H9 (cell line): ENCODE measurements at regions not wholly inside any gene's neighbourhood (a gene's known extent, or its start where the extent isn't known, plus 50 kb on each side); places are given as distances from the start of the nearest gene placed in this dataset.

Experiments
- DNase-seq: peaks from one replicate; pipeline ENCODE4 v3.0.0-alpha.2; 2017
- H2AFZ ChIP-seq: one replicate; pipeline ENCODE4 v1.6.1; 2013; ENCODE audit warnings: mild to moderate bottlenecking, low read length, control low read depth, moderate library complexity
- H2AK5ac ChIP-seq: 2 replicates; pipeline ENCODE4 v1.6.1; 2013; ENCODE audit warnings: low read length, control low read depth, mixed read lengths; ENCODE audit not compliant: insufficient read length
- H2BK120ac ChIP-seq: one replicate; pipeline ENCODE4 v1.6.1; 2013; ENCODE audit warnings: low read depth, mild to moderate bottlenecking, low read length, control low read depth, inconsistent platforms; ENCODE audit not compliant: poor library complexity, severe bottlenecking
- H2BK12ac ChIP-seq: 2 replicates; pipeline ENCODE4 v1.6.1; 2013; ENCODE audit warnings: low read length, control low read depth, mixed read lengths, low read depth; ENCODE audit not compliant: insufficient read length
- H2BK15ac ChIP-seq: 2 replicates; pipeline ENCODE4 v1.6.1; 2013; ENCODE audit warnings: low read depth, low read length, control low read depth
- H2BK20ac ChIP-seq: one replicate; pipeline ENCODE4 v1.6.1; 2013; ENCODE audit warnings: low read depth, mild to moderate bottlenecking, low read length, control low read depth, inconsistent platforms; ENCODE audit not compliant: poor library complexity, severe bottlenecking
- H2BK5ac ChIP-seq: 2 replicates; pipeline ENCODE4 v1.6.1; 2013; ENCODE audit warnings: low read length, control low read depth, mixed read lengths; ENCODE audit not compliant: insufficient read length
- H3K14ac ChIP-seq: 2 replicates; pipeline ENCODE4 v1.6.1; 2013; ENCODE audit warnings: low read length, control low read depth; ENCODE audit not compliant: insufficient read depth
- H3K18ac ChIP-seq: 2 replicates; pipeline ENCODE4 v1.6.1; 2013; ENCODE audit warnings: low read depth, mild to moderate bottlenecking, mixed read lengths, low read length, control low read depth; ENCODE audit not compliant: insufficient read length
- H3K23ac ChIP-seq: 2 replicates; pipeline ENCODE4 v1.6.1; 2013; ENCODE audit warnings: low read length, control low read depth, mixed read lengths, low read depth; ENCODE audit not compliant: insufficient read length
- H3K23me2 ChIP-seq: 2 replicates; pipeline ENCODE4 v1.6.1; 2013; ENCODE audit warnings: low read depth, mild to moderate bottlenecking, mixed read lengths, low read length, control low read depth; ENCODE audit not compliant: insufficient read length, poor library complexity, severe bottlenecking
- H3K27ac ChIP-seq: 2 replicates; pipeline ENCODE4 v1.5.1; 2013; ENCODE audit warnings: low read length, control low read depth, mixed read lengths, low read depth; ENCODE audit not compliant: insufficient read length
- H3K27me3 ChIP-seq: 2 replicates; pipeline ENCODE4 v1.6.1; 2013; ENCODE audit warnings: low read length, control low read depth, inconsistent platforms; ENCODE audit not compliant: insufficient read depth
- H3K4ac ChIP-seq: 2 replicates; pipeline ENCODE4 v1.6.1; 2013; ENCODE audit warnings: low read depth, mild to moderate bottlenecking, control low read depth, inconsistent platforms, low read length, moderate library complexity
- H3K4me1 ChIP-seq: 2 replicates; pipeline ENCODE4 v1.6.1; 2013; ENCODE audit warnings: low read length, control low read depth, inconsistent platforms; ENCODE audit not compliant: insufficient read depth
- H3K4me2 ChIP-seq: 2 replicates; pipeline ENCODE4 v1.6.1; 2013; ENCODE audit warnings: low read length, control low read depth, mixed read lengths; ENCODE audit not compliant: insufficient read length, insufficient read depth
- H3K56ac ChIP-seq: 2 replicates; pipeline ENCODE4 v1.6.1; 2013; ENCODE audit warnings: low read depth, mild to moderate bottlenecking, mixed read lengths, low read length, control low read depth; ENCODE audit not compliant: insufficient read length
- H3K79me1 ChIP-seq: 2 replicates; pipeline ENCODE4 v1.6.1; 2013; ENCODE audit warnings: low read depth, mild to moderate bottlenecking, moderate library complexity, low read length, control low read depth, inconsistent platforms; ENCODE audit not compliant: insufficient read depth, poor library complexity, severe bottlenecking
- H3K79me2 ChIP-seq: 2 replicates; pipeline ENCODE4 v1.6.1; 2013; ENCODE audit warnings: low read length, control low read depth, inconsistent platforms; ENCODE audit not compliant: insufficient read depth
- H3K9ac ChIP-seq: 2 replicates; pipeline ENCODE4 v1.6.1; 2013; ENCODE audit warnings: low read length, control low read depth, mixed read lengths; ENCODE audit not compliant: insufficient read length; ENCODE audit errors: extremely low read depth
- H3K9me3 ChIP-seq: one replicate; pipeline ENCODE4 v1.6.1; 2013; ENCODE audit warnings: low read depth, low read length, inconsistent platforms; ENCODE audit not compliant: control insufficient read depth
- H3T11ph ChIP-seq: one replicate; pipeline ENCODE4 v1.6.1; 2013; ENCODE audit warnings: mild to moderate bottlenecking, low read length, control low read depth, inconsistent platforms
- H4K20me1 ChIP-seq: one replicate; pipeline ENCODE4 v1.6.1; 2013; ENCODE audit not compliant: control insufficient read depth, insufficient read length, insufficient read depth
- H4K5ac ChIP-seq: 2 replicates; pipeline ENCODE4 v1.6.1; 2013; ENCODE audit warnings: low read depth, mild to moderate bottlenecking, mixed read lengths, low read length, control low read depth; ENCODE audit not compliant: insufficient read length
- H4K8ac ChIP-seq: replicated peaks from 2 replicates; pipeline ENCODE4 v1.6.1; 2013; ENCODE audit warnings: low read length, control low read depth, mixed read lengths, low read depth; ENCODE audit not compliant: insufficient read length
- H4K91ac ChIP-seq: 2 replicates; pipeline ENCODE4 v1.6.1; 2013; ENCODE audit warnings: low read depth, mild to moderate bottlenecking, moderate library complexity, mixed read lengths, low read length, control low read depth; ENCODE audit not compliant: insufficient read length
- H3K27ac Mint-ChIP-seq, 3 experiments: 2 replicates in 2 of 3; 3 replicates in 1 of 3; pipeline ENCODE4 v1.8.0; 2020 to 2021; ENCODE audit warnings: mixed read lengths in 3 of 3, mild to moderate bottlenecking in 1 of 3, moderate library complexity in 1 of 3
- H3K27me3 Mint-ChIP-seq: 2 replicates; pipeline ENCODE4 v1.8.0; 2021; ENCODE audit warnings: low read depth, mild to moderate bottlenecking, moderate library complexity, mixed read lengths
- H3K36me3 Mint-ChIP-seq, 3 experiments: 2 replicates in 2 of 3; 3 replicates in 1 of 3; pipeline ENCODE4 v1.8.0; 2020 to 2021; ENCODE audit warnings: low read depth in 3 of 3, mixed read lengths in 3 of 3; ENCODE audit not compliant: insufficient read depth in 1 of 3
- H3K4me1 Mint-ChIP-seq, 2 experiments: 2 replicates each; pipeline ENCODE4 v1.8.0; 2020; ENCODE audit warnings: mixed read lengths in 2 of 2
- H3K4me3 Mint-ChIP-seq, 2 experiments: 2 replicates in 1 of 2; 3 replicates in 1 of 2; pipeline ENCODE4 v1.8.0; 2020 to 2021; ENCODE audit warnings: mild to moderate bottlenecking in 2 of 2, mixed read lengths in 2 of 2, moderate library complexity in 1 of 2
- H3K9me3 Mint-ChIP-seq, 2 experiments: 2 replicates in 1 of 2; 3 replicates in 1 of 2; pipeline ENCODE4 v1.8.0; 2020; ENCODE audit warnings: mild to moderate bottlenecking in 2 of 2, mixed read lengths in 2 of 2, moderate library complexity in 1 of 2
- WGBS: extraction: QIAGEN DNeasy Blood & Tissue Kit; methylation state at CpG from one replicate; pipeline ENCODE4 v1.1.7; 2013; ENCODE audit warnings: missing lambda C conversion rate, low lambda C conversion rate, mixed read lengths; ENCODE audit not compliant: insufficient read length; ENCODE audit errors: extremely low coverage; 5-methylcytosine and 5-hydroxymethylcytosine counted together
- TF ChIP-seq, protein P1 (sequence below): fragments of 200-600 bp; sonication (generic); conservative IDR thresholded peaks from 3 replicates; pipeline ENCODE4 v1.8.0; 2021; ENCODE audit warnings: antibody characterized with exemption, mild to moderate bottlenecking

DNA sequence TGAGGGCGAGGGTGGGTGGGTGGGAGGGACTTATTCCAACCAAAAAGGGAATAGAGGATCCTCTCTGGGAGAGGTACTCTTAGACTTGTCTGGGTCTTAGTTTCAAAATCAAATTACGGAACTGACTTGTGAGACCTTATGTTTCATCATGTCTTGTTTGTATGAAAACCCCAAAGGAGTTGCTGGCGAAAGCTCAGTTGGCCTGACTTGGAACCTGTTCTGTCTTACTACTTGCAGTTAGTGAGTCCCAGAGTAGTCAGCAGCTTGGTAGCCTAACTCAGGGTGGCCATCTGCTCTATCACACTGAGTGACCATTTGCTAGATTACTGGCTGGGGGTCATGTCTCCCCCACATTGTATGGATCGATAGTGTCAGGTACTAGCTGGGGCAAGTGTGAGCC is 114.9 kb upstream of the MOCS1 start:
- H3K18ac ChIP-seq: no peak overlapping the region
- TF ChIP-seq, protein P1, sequence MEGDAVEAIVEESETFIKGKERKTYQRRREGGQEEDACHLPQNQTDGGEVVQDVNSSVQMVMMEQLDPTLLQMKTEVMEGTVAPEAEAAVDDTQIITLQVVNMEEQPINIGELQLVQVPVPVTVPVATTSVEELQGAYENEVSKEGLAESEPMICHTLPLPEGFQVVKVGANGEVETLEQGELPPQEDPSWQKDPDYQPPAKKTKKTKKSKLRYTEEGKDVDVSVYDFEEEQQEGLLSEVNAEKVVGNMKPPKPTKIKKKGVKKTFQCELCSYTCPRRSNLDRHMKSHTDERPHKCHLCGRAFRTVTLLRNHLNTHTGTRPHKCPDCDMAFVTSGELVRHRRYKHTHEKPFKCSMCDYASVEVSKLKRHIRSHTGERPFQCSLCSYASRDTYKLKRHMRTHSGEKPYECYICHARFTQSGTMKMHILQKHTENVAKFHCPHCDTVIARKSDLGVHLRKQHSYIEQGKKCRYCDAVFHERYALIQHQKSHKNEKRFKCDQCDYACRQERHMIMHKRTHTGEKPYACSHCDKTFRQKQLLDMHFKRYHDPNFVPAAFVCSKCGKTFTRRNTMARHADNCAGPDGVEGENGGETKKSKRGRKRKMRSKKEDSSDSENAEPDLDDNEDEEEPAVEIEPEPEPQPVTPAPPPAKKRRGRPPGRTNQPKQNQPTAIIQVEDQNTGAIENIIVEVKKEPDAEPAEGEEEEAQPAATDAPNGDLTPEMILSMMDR: no peak
- no peaks in the 10 kb centered on the region for H3K4me1 ChIP-seq
- no peaks in the 10 kb centered on the region for H4K20me1 ChIP-seq
- no peak overlapping the region for H2BK20ac ChIP-seq
- Mint-ChIP-seq H3K4me3 (no peak overlapping the region), H3K27ac (no peak overlapping the region), H3K36me3 (peaks cover 0 to 10% (median 0%) of the 10 kb centered on the region in 3 experiments; a peak in 1 of 7 replicates), H3K4me1 (no peaks in the 10 kb centered on the region), H3K27me3 (peaks cover 6% of the 10 kb centered on the region), H3K9me3 (peaks cover 2 to 16% of the 10 kb centered on the region in 2 experiments; a peak in 4 of 5 replicates)
- H3K14ac ChIP-seq: no peak overlapping the region; the same call in 1 of the 2 replicates
- DNase-seq: no peak
- H2BK120ac ChIP-seq: no peak overlapping the region
- H3K23ac ChIP-seq: no peak overlapping the region
- H3K9ac ChIP-seq: no peak overlapping the region
- no peak overlapping the region for H3K4ac ChIP-seq
- H2AK5ac ChIP-seq: no peak overlapping the region
- no peak overlapping the region for H2AFZ ChIP-seq
- H3K79me1 ChIP-seq: no peaks in the 10 kb centered on the region
- H3K27me3 ChIP-seq: no peaks in the 10 kb centered on the region
- H2BK5ac ChIP-seq: no peak overlapping the region
- H2BK15ac ChIP-seq: no peak overlapping the region
- no peaks in the 10 kb centered on the region for H3K79me2 ChIP-seq
- no peak overlapping the region for H2BK12ac ChIP-seq
- H3T11ph ChIP-seq: no peak overlapping the region
- H4K5ac ChIP-seq: no peak overlapping the region
- H3K56ac ChIP-seq: no peak overlapping the region
- no peak overlapping the region for H3K4me2 ChIP-seq
- H4K91ac ChIP-seq: no peak overlapping the region
- H3K23me2 ChIP-seq: no peaks in the 10 kb centered on the region
- H3K27ac ChIP-seq: no peak overlapping the region
- no peaks in the 10 kb centered on the region for H3K9me3 ChIP-seq
- no CpG with 5 or more reads among the region's 4 CpGs for WGBS
- no peak overlapping the region for H4K8ac ChIP-seq
